Mesendoderm (in vitro differentiated cells): ENCODE measurements at regions not wholly inside any gene's neighbourhood (a gene's known extent, or its start where the extent isn't known, plus 50 kb on each side); places are given as distances from the start of the nearest gene placed in this dataset.

Experiments used
- DNase-seq: peaks from one replicate; pipeline ENCODE4 v3.0.0; 2013
- H2AK5ac ChIP-seq: 2 replicates; pipeline ENCODE4 v1.6.1; 2013; ENCODE audit warnings: low read length, inconsistent platforms
- H2BK120ac ChIP-seq: 2 replicates; pipeline ENCODE4 v1.6.1; 2013; ENCODE audit warnings: low read depth, mild to moderate bottlenecking, low read length, moderate library complexity, mixed read lengths
- H2BK15ac ChIP-seq: replicated peaks from 2 replicates; pipeline ENCODE4 v1.6.1; 2013; ENCODE audit warnings: low read depth, mild to moderate bottlenecking, moderate library complexity
- H2BK5ac ChIP-seq: 2 replicates; pipeline ENCODE4 v1.6.1; 2013; ENCODE audit warnings: low read length, inconsistent platforms
- H3K18ac ChIP-seq: 2 replicates; pipeline ENCODE4 v1.6.1; 2013; ENCODE audit warnings: mild to moderate bottlenecking, low read length, mixed read lengths
- H3K23ac ChIP-seq: one replicate; pipeline ENCODE4 v1.6.1; 2013; ENCODE audit warnings: low read length
- H3K27ac ChIP-seq: 2 replicates; pipeline ENCODE4 v1.5.1; 2013; ENCODE audit warnings: low read depth, mild to moderate bottlenecking, inconsistent platforms, low read length, moderate library complexity
- H3K27me3 ChIP-seq: 2 replicates; pipeline ENCODE4 v1.6.1; 2013; ENCODE audit warnings: low read length, control low read depth, mild to moderate bottlenecking, inconsistent platforms; ENCODE audit not compliant: insufficient read depth, poor library complexity
- H3K36me3 ChIP-seq: 2 replicates; pipeline ENCODE4 v1.6.1; 2013; ENCODE audit warnings: low read length, inconsistent platforms; ENCODE audit not compliant: control insufficient read depth, insufficient read depth
- H3K4ac ChIP-seq: one replicate; pipeline ENCODE4 v1.6.1; 2013; ENCODE audit warnings: low read depth, mild to moderate bottlenecking, low read length, moderate library complexity
- H3K4me1 ChIP-seq: 2 replicates; pipeline ENCODE4 v1.6.1; 2013; ENCODE audit warnings: low read depth, low read length, inconsistent platforms; ENCODE audit not compliant: control insufficient read depth
- H3K4me2 ChIP-seq: 2 replicates; pipeline ENCODE4 v1.6.1; 2013; ENCODE audit warnings: low read length
- H3K4me3 ChIP-seq: 2 replicates; pipeline ENCODE4 v1.5.1; 2013; ENCODE audit warnings: mild to moderate bottlenecking, low read length
- H3K56ac ChIP-seq: one replicate; pipeline ENCODE4 v1.6.1; 2013; ENCODE audit warnings: low read length
- H3K79me1 ChIP-seq: 2 replicates; pipeline ENCODE4 v1.6.1; 2013; ENCODE audit warnings: low read length, inconsistent platforms
- H3K79me2 ChIP-seq: 2 replicates; pipeline ENCODE4 v1.6.1; 2013; ENCODE audit warnings: mild to moderate bottlenecking, low read length; ENCODE audit not compliant: control insufficient read depth, insufficient read depth
- H3K9ac ChIP-seq: 2 replicates; pipeline ENCODE4 v1.6.1; 2013; ENCODE audit warnings: low read length, inconsistent platforms
- H4K5ac ChIP-seq: one replicate; pipeline ENCODE4 v1.6.1; 2013; ENCODE audit warnings: low read length
- H4K8ac ChIP-seq: one replicate; pipeline ENCODE4 v1.6.1; 2013; ENCODE audit warnings: low read depth, mild to moderate bottlenecking, control low read depth, low read length, moderate library complexity
- WGBS: extraction: QIAGEN DNeasy Blood & Tissue Kit; methylation state at CpG from one replicate; pipeline ENCODE4 v1.1.7; 2013; ENCODE audit warnings: low lambda C conversion rate, missing lambda C conversion rate; ENCODE audit not compliant: insufficient coverage; ENCODE audit errors: extremely low coverage; 5-methylcytosine and 5-hydroxymethylcytosine counted together

GRCh38 chr5:109567374-109568044 lies 122.2 kb upstream of the MAN2A1 start:
- H3K18ac ChIP-seq, result peak overlapping the region; percentile 75
- no peaks in the 10 kb centered on the region for H3K79me2 ChIP-seq
- H3K23ac ChIP-seq, result no peak overlapping the region
- DNase-seq, result peak; percentile 59
- H4K8ac ChIP-seq, result no peak overlapping the region
- no peak overlapping the region for H2BK120ac ChIP-seq
- H3K27ac ChIP-seq, result no peak overlapping the region
- no peak overlapping the region for H3K4ac ChIP-seq
- no peak overlapping the region for H3K56ac ChIP-seq
- no CpG with 5 or more reads among the region's 7 CpGs for WGBS
- H3K4me3 ChIP-seq, result no peak overlapping the region
- no peak overlapping the region for H3K9ac ChIP-seq
- no peaks in the 10 kb centered on the region for H3K4me1 ChIP-seq
- no peak overlapping the region for H4K5ac ChIP-seq
- no peaks in the 10 kb centered on the region for H3K27me3 ChIP-seq
- no peak overlapping the region for H3K4me2 ChIP-seq
- H2BK5ac ChIP-seq, result no peak overlapping the region
- H2AK5ac ChIP-seq, result no peak overlapping the region
- H3K36me3 ChIP-seq, result no peaks in the 10 kb centered on the region
- no peaks in the 10 kb centered on the region for H3K79me1 ChIP-seq
- no peak overlapping the region for H2BK15ac ChIP-seq

- H2BK15ac ChIP-seq, result no peak overlapping the region
- no peak overlapping the region for H3K23ac ChIP-seq
- no peak overlapping the region for H3K27ac ChIP-seq
- H3K79me2 ChIP-seq, result no peaks in the 10 kb centered on the region
- H3K36me3 ChIP-seq, result no peaks in the 10 kb centered on the region
- H3K27me3 ChIP-seq, result no peaks in the 10 kb centered on the region
- H2BK5ac ChIP-seq, result no peak overlapping the region
- H3K56ac ChIP-seq, result no peak overlapping the region
- H4K8ac ChIP-seq, result no peak overlapping the region
- no peak overlapping the region for H3K18ac ChIP-seq
- no CpG with 5 or more reads among the region's 2 CpGs for WGBS
- no peak overlapping the region for H4K5ac ChIP-seq
- H2BK120ac ChIP-seq, result no peak overlapping the region
- H3K4me2 ChIP-seq, result no peak overlapping the region
- no peak for DNase-seq
- no peak overlapping the region for H3K4ac ChIP-seq
- no peak overlapping the region for H2AK5ac ChIP-seq
- H3K4me3 ChIP-seq, result no peak overlapping the region
- no peaks in the 10 kb centered on the region for H3K79me1 ChIP-seq
- H3K9ac ChIP-seq, result no peak overlapping the region
- H3K4me1 ChIP-seq, result no peaks in the 10 kb centered on the region
Observed at GRCh38 chr5:109566361-109566760, 123.4 kb upstream of the MAN2A1 start.

GRCh38 chr5:109563739-109564138 lies 126.0 kb upstream of the MAN2A1 start:
- H3K27ac ChIP-seq, result no peak overlapping the region
- no peak overlapping the region for H2AK5ac ChIP-seq
- no CpG with 5 or more reads among the region's 1 CpG for WGBS
- H3K4me3 ChIP-seq, result no peak overlapping the region
- H3K27me3 ChIP-seq, result no peaks in the 10 kb centered on the region
- no peak overlapping the region for H3K4me2 ChIP-seq
- no peak overlapping the region for H2BK15ac ChIP-seq
- H3K56ac ChIP-seq, result no peak overlapping the region
- H3K4ac ChIP-seq, result no peak overlapping the region
- H3K79me1 ChIP-seq, result no peaks in the 10 kb centered on the region
- no peak overlapping the region for H2BK120ac ChIP-seq
- no peak overlapping the region for H4K8ac ChIP-seq
- H3K23ac ChIP-seq, result no peak overlapping the region
- H3K36me3 ChIP-seq, result no peaks in the 10 kb centered on the region
- no peaks in the 10 kb centered on the region for H3K79me2 ChIP-seq
- H3K18ac ChIP-seq, result no peak overlapping the region
- no peak overlapping the region for H2BK5ac ChIP-seq
- no peak for DNase-seq
- no peak overlapping the region for H3K9ac ChIP-seq
- no peak overlapping the region for H4K5ac ChIP-seq
- no peaks in the 10 kb centered on the region for H3K4me1 ChIP-seq

DNA sequence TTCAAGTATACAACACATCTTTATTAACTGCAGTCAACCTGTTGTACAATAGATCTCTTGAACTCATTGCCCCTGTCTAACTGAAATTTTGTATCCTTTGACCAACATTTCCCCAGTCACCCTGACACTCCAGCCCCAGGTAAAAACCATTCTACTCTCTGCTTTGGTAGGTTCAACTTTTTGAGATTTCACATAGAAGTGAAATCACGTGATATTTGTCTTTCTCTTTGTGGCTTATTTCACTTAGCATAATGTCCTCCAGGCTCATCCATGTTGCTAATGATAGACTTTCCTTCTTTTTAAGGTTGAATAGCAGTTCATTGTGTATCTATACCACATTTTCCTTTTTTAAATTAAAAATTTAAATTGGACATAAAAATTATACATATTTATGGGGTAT lies 126.5 kb upstream of the MAN2A1 start:
- no CpG with 5 or more reads among the region's 1 CpG for WGBS
- Histone ChIP-seq H3K79me1 (no peaks in the 10 kb centered on the region), H3K23ac (no peak overlapping the region), H3K27ac (no peak overlapping the region), H2BK5ac (no peak overlapping the region), H2BK120ac (no peak overlapping the region), H3K9ac (no peak overlapping the region), H2AK5ac (no peak overlapping the region), H3K36me3 (no peaks in the 10 kb centered on the region), H3K4me3 (no peak overlapping the region), H4K8ac (no peak overlapping the region), H3K18ac (no peak overlapping the region), H3K79me2 (no peaks in the 10 kb centered on the region), H3K4me1 (no peaks in the 10 kb centered on the region), H2BK15ac (no peak overlapping the region), H3K4ac (no peak overlapping the region), H3K4me2 (no peak overlapping the region), H3K27me3 (no peaks in the 10 kb centered on the region), H3K56ac (no peak overlapping the region), H4K5ac (no peak overlapping the region)
- DNase-seq, result no peak

- Histone ChIP-seq H3K9ac (no peak overlapping the region), H3K79me1 (no peaks in the 10 kb centered on the region), H2BK15ac (no peak overlapping the region), H3K27ac (no peak overlapping the region), H3K4me3 (no peak overlapping the region), H2AK5ac (no peak overlapping the region), H4K8ac (no peak overlapping the region), H2BK5ac (no peak overlapping the region), H4K5ac (no peak overlapping the region), H3K4me1 (no peaks in the 10 kb centered on the region), H3K79me2 (no peaks in the 10 kb centered on the region), H3K36me3 (no peaks in the 10 kb centered on the region), H3K27me3 (no peaks in the 10 kb centered on the region), H3K4me2 (no peak overlapping the region), H2BK120ac (no peak overlapping the region), H3K4ac (no peak overlapping the region), H3K56ac (no peak overlapping the region), H3K23ac (no peak overlapping the region), H3K18ac (no peak overlapping the region)
- no CpG with 5 or more reads among the region's 3 CpGs for WGBS
- no peak for DNase-seq
Observed at GRCh38 chr5:109562441-109562840, 127.3 kb upstream of the MAN2A1 start.

DNA sequence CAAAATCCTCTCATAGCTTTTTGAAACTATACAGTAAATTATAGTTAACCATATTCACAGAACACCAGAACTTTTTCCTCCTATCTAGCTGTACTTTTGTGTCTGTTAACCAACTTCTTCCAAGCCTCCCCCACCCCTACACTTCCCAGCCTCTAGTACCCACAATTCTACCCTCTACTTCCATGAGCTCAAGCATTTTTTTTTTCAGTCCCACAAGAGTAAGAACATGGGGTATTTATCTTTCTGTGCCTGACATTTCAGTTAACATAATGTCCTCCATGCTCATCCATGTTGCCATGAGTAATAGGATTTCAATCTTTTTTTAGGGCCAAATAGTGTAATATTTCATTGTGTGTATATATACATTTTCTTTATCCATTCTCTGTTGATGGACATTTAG lies 128.3 kb upstream of the MAN2A1 start:
- Histone ChIP-seq H3K36me3 (no peaks in the 10 kb centered on the region), H2BK5ac (no peak overlapping the region), H3K18ac (no peak overlapping the region), H3K27me3 (no peaks in the 10 kb centered on the region), H4K5ac (no peak overlapping the region), H3K27ac (no peak overlapping the region), H3K79me2 (no peaks in the 10 kb centered on the region), H3K4me1 (no peaks in the 10 kb centered on the region), H3K79me1 (no peaks in the 10 kb centered on the region), H3K23ac (no peak overlapping the region), H3K4me3 (no peak overlapping the region), H3K9ac (no peak overlapping the region), H2BK120ac (no peak overlapping the region), H3K56ac (no peak overlapping the region), H2BK15ac (no peak overlapping the region), H2AK5ac (no peak overlapping the region), H3K4me2 (no peak overlapping the region), H3K4ac (no peak overlapping the region), H4K8ac (no peak overlapping the region)
- DNase-seq, result no peak
